ENCODE measurements at regions not wholly inside any gene's neighbourhood (a gene's known extent, or its start where the extent isn't known, plus 50 kb on each side); places are given as distances from the start of the nearest gene placed in this dataset.

GRCh38 chr7:84701524-84702306 is 485.1 kb downstream of the SEMA3D start:
- intact Hi-C loops (cut with DNase I): no loop called here
- DNase-seq: no peak
- peak in 1 of 2 donors; percentile 53 for ATAC-seq

DNA sequence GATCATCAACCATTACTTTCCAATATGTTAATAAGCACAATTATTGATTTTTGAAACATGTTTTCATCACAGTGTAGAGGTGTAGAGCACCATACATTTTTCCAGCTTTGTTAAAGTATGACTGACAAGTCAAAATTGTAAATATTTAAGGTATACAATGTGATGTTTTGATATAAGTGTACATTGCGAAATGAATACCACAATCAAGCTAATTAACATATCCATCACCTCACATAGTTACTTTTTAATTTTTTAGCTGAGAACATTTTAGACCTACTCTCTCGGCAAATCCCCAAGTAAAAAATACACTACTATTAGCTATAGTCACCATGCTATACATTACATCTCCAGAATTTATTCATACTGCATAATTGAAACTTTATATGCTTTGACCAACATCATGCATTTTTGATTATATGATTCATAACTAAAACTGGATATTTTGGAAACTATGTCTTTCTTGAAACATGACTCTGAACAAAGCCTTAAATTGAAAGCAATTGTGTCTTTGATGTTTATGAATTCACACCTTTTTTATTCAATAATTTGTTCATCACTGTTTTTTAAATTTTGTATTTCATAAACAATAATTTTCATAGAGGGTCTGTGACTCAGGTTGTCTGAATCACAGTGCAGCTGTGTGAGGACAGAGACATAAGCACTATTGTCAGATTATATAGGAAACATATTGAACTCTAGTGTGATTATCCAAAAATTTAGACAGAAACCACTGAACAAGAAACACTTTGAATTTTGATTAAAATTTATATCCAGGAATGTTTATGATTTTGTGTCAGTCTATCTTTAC is 486.1 kb downstream of the SEMA3D start:
- intact Hi-C loops (cut with DNase I): no loop called here
- no peak for DNase-seq
- no peak for ATAC-seq

GRCh38 chr7:84697506-84697905 is 489.4 kb downstream of the SEMA3D start:
- ATAC-seq (peak in 1 of 2 donors; percentile 74), DNase-seq (no peak)
- intact Hi-C loops (cut with DNase I): no loop called here

GRCh38 chr7:84693483-84693882 is 493.4 kb downstream of the SEMA3D start:
- no peak for DNase-seq
- ATAC-seq: no peak
- intact Hi-C loops (cut with DNase I): no loop called here

DNA sequence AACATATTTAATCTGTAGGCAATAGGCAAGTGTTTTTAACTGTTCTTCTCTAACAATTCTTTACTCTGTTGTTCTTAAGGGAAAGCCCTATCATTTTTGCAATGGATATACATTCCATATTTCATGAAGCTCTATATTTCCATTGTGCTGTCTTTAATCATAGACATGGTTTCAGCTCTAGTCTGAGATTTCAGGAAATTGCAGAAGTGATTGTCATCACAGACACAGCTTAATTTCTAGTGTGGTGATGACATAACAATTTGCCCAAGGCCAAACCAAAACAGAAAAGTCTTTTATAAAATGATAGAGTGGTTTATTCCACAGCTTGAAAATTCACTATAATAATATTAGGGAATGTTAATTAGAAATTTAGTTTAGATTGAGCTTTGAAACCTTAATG is 494.1 kb upstream of the SEMA3A start:
- intact Hi-C loops (cut with DNase I): no loop called here

GRCh38 chr7:84686373-84686772 is 491.8 kb upstream of the SEMA3A start:
- intact Hi-C loops (cut with DNase I): no loop called here
- ATAC-seq: no peak
- no peak for DNase-seq

More for the DNA sequence above, 494.1 kb upstream of the SEMA3A start:
- no peak for DNase-seq
- no peak for ATAC-seq

- intact Hi-C loops (cut with DNase I): no loop called here
- DNase-seq: no peak
- ATAC-seq: no peak
Observed at GRCh38 chr7:84684836-84685480, 490.4 kb upstream of the SEMA3A start.

DNA sequence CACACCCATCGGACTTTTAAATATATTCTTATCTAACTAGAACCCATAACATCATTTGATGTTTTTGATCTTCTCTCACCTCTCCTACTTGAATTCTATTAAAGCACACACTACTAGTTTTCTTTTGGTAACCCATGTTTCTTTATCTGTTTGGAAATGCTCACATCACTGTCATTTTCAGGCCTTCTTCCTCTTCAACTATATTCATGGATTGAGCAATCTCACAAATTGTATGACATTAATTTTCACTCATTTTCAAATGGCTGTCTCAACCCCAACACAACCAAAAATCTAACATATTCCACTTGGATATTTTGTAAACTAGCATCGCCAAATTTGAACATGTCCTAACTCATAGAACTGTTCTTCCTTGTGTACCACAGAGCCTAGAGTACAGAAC is 488.0 kb upstream of the SEMA3A start:
- no peak for DNase-seq
- intact Hi-C loops (cut with DNase I): no loop called here
- ATAC-seq: no peak

DNA sequence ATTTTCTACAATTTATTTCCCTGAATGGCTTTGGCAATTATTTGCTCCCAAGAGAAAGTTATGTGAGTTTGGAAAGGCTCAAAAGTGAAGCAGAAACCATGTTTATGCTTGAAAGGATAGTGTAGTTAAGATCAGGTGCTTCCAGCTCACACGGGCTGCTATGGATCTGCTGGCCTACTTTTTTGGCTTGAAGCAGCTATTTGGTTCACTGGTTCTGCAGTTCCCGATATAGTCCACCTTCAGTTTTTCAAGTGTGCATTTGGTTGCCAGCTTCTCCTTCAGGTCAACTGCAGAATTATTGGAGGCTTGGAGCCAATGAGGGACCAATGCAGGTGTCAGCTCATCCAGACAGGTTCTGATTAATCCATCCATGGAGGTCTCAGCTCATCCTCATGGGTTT is 484.3 kb upstream of the SEMA3A start:
- intact Hi-C loops (cut with DNase I): no loop called here
- ATAC-seq (no peak), DNase-seq (no peak)

DNA sequence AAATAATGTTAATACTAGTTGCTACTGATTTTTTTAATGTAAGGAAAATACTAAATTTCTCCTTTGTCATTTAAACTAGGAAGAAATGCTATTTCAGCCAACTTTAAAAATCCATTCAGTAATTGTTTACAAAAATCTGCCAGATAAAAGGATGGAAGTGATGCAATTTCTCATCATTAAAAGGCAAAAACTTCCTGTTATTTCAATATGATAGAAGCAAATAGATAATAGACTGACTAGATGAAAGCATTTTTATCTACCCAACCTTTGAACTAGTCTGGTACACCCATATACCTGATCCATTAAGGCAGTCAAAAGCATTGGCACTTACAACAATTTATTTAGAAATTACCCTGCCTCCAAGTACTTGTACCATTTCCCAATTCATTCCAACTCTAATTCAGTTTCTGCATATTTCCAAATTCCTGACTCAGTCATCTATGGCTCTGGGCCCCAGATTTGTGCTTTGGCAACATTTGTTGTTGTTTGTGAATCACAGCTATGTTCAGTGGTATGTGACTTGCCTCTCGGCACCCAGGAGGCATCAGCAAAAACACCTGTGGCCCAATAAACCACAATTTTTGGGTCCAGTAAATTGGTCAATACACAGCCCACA is 482.6 kb upstream of the SEMA3A start:
- ATAC-seq (no peak), DNase-seq (no peak)
- intact Hi-C loops (cut with DNase I): no loop called here

DNA sequence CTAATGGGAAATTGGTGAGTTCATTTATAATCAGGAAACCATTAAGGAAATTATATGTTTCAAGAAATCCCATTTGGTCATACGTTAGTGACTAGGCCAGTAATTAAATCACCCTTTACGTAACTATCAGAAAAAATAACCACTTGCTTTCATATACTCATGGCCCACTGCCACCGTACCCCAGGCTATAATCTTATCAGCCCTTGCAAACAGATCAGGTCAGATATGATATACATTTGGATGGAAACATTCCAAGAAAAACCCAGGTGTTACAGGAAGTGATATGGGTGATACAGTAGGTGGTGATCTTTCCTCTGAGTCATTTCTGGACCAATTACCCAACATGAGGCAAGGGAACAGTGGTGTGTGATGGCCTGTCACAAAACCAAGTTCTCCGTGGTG is 481.0 kb upstream of the SEMA3A start:
- intact Hi-C loops (cut with DNase I): no loop called here
- DNase-seq: no peak
- peak in 1 of 2 donors; percentile 37 for ATAC-seq

DNA sequence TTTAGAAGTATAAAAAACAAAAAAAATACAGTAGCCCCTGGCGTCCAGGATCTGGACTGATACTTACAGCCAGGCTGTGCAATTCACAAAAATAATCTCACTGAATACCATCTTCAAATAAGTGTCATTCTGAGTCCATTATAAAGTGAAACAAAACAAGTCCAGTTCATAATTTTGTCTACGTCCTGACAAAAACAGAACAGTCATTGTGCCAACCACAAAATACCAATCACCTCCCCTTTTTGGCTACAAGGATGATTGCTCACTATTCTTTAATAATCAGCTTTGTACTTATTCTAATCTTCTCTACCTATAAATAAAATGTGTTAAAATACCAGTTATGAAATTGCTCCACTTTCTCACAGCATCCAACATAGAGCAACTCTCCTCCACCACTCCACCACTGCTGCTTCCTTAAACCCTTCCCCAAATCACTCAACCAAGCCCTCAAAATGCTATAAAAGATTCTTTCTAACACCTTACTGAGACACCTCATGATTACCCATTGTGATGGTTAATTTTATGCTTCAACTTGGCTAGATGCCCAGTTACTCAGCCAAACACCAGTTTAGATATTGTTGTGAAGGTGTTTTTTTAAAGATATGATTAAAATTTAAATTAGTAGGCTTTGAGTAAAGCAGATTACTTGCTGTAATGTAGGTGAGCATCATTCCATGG is 479.8 kb upstream of the SEMA3A start:
- DNase-seq: no peak
- intact Hi-C loops (cut with DNase I): no loop called here

GRCh38 chr7:84669177-84669732 is 474.7 kb upstream of the SEMA3A start:
- intact Hi-C loops (cut with DNase I): no loop called here
- no peak for ATAC-seq
- no peak for DNase-seq

More for the DNA sequence above, 479.8 kb upstream of the SEMA3A start:
- ATAC-seq: peak; percentile 15 to 48

GRCh38 chr7:84668116-84668515 is 473.5 kb upstream of the SEMA3A start:
- no peak for ATAC-seq
- no peak for DNase-seq
- intact Hi-C loops (cut with DNase I): no loop called here

GRCh38 chr7:84666651-84667050 is 472.1 kb upstream of the SEMA3A start:
- intact Hi-C loops (cut with DNase I): no loop called here

GRCh38 chr7:84665339-84665738 is 470.8 kb upstream of the SEMA3A start:
- ATAC-seq (no peak), DNase-seq (no peak)
- intact Hi-C loops (cut with DNase I): no loop called here

More at GRCh38 chr7:84666651-84667050, 472.1 kb upstream of the SEMA3A start:
- no peak for ATAC-seq
- DNase-seq: no peak

GRCh38 chr7:84664626-84665025 is 470.0 kb upstream of the SEMA3A start:
- intact Hi-C loops (cut with DNase I): no loop called here
- DNase-seq: no peak
- no peak for ATAC-seq

DNA sequence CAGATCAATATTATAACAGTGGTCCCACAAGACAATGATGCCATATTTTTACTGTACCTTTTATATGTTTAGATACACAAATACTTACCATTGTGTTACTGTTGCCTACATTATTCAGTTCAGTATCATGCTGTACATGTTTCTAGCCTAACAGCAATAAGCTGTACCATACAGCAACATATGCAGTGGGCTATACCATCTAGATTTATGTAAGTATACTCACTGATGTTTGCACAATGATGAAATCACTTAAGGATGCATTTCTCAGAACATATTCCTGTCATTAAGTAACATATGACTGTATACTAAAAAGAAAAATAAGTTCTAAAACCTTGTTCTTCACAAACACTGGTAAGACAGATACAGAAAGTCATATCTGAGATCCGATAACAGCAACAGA is 468.6 kb upstream of the SEMA3A start:
- ATAC-seq: no peak
- intact Hi-C loops (cut with DNase I): no loop called here

GRCh38 chr7:84658286-84658685 is 463.7 kb upstream of the SEMA3A start:
- DNase-seq (no peak), ATAC-seq (no peak)
- intact Hi-C loops (cut with DNase I): no loop called here

More for the DNA sequence above, 468.6 kb upstream of the SEMA3A start:
- no peak for DNase-seq

All from left cardiac atrium (tissue), 4 donors.